HL-60 (cell line): ENCODE measurements at regions not wholly inside any gene's neighbourhood (a gene's known extent, or its start where the extent isn't known, plus 50 kb on each side); places are given as distances from the start of the nearest gene placed in this dataset.

Experiments
- CTCF ChIP-seq: IDR thresholded peaks from one replicate; pipeline ENCODE4 v1.5.1; 2011; ENCODE audit warnings: low read length, control low read depth, inconsistent platforms; ENCODE audit not compliant: insufficient read depth
- POLR2AphosphoS5 ChIP-seq: IDR thresholded peaks from 2 replicates; pipeline ENCODE4 v1.6.1; 2012; ENCODE audit warnings: low read depth

- TF ChIP-seq CTCF: no peak
- TF ChIP-seq POLR2AphosphoS5: no peak
These were observed 87.5 kb downstream of the AXIN2 start for GRCh38 chr17:65473985-65474384.
